ENCODE measurements at regions not wholly inside any gene's neighbourhood (a gene's known extent, or its start where the extent isn't known, plus 50 kb on each side); places are given as distances from the start of the nearest gene placed in this dataset.
A peak's percentile ranks its signal among the peaks of the same experiment; 100 is the strongest.

DNA sequence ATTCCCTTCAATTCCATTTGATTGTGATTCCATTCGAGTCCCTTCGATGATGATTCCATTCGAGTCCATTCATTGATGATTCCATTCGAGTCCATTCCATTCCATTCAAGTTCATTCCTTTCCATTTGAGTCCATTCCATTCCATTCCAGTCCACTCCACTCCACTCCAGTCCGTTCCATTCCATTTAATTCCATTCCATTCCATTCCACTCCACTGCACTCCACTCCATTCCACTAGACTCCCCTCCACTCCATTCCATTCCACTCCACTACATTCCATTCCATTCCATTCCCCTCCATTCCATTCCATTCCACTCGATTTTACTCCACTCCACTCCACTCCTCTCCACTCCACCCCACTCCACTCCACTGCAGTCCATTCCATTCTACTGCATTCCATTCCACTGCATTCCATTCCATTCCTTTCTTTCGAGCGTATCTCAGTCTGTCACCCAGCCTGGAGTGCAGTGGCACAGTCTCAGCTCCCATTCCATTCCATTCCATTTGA is 115.7 kb downstream of the ZNF92 start:
- H3K9me1 ChIP-seq (ENCODE audit: control insufficient read depth, insufficient read depth, low read length): no peaks in the 10 kb centered on the region
- H3K4me1 ChIP-seq (replicated peaks in 1 of 2; ENCODE audit: control insufficient read depth in 2 of 2, insufficient read depth in 2 of 2, low read length in 2 of 2): no peaks in the 10 kb centered on the region
- H2AFZ ChIP-seq (ENCODE audit: low read depth, low read length): no peak overlapping the region
- no TSS peak for BruUV-seq (replicated peaks)
- peaks cover 10% of the 10 kb centered on the region; the same call in 1 of the 2 replicates for H3K9me3 ChIP-seq (replicated peaks; ENCODE audit: control insufficient read depth, insufficient read depth, low read depth, low read length)
- no peak for DNase-seq (ENCODE audit: extremely low read depth in 1 of 4, low spot score in 3 of 4)
- no peaks in the 10 kb centered on the region for H3K27me3 ChIP-seq (ENCODE audit: control insufficient read depth in 2 of 2, insufficient read depth in 2 of 2, low read length in 2 of 2)
- no peaks in the 10 kb centered on the region for H3K36me3 ChIP-seq (ENCODE audit: control insufficient read depth, insufficient read depth, low read length)
- H4K20me1 ChIP-seq (replicated peaks; ENCODE audit: control insufficient read depth, insufficient read depth, low read length): no peaks in the 10 kb centered on the region
- ChIA-PET CTCF (ENCODE audit: low intra/inter-chr PET ratio) (no interaction called here), POLR2A (no interaction called here)
- no peak overlapping the region for H3K4me3 ChIP-seq
- WGBS (ENCODE audit: insufficient coverage, low coverage, missing lambda C conversion rate): 3% methylated on average over 8 of the region's 8 CpGs
- H3K79me2 ChIP-seq (ENCODE audit: control insufficient read depth, insufficient read depth, low read length): no peaks in the 10 kb centered on the region
- no peak for ATAC-seq
- no peak overlapping the region for H3K9ac ChIP-seq (ENCODE audit: insufficient read depth in 1 of 2, low read depth in 2 of 2, low read length in 2 of 2)
- FAIRE-seq: no peak
- no peak overlapping the region for H3K27ac ChIP-seq (ENCODE audit: extremely low read depth, low read depth, low read length)
- H3K4me2 ChIP-seq (ENCODE audit: insufficient read depth, low read length): no peak overlapping the region
- intact Hi-C loops (cut with micrococcal nuclease): no loop called here
- in situ Hi-C loops (cut with MboI): no loop called here
- TF ChIP-seq ZNF121 (CRISPR knock-in tag; conservative IDR thresholded peaks at IDR 0.05) (no peak), CBFA2T2 (conservative IDR thresholded peaks at IDR 0.05) (no peak), TCF15 (CRISPR knock-in tag; IDR thresholded peaks at IDR 0.05) (no peak), ZC3H8 (IDR thresholded peaks at IDR 0.05) (no peak), OTX1 (CRISPR knock-in tag; IDR thresholded peaks at IDR 0.05) (0 out of 2 replicates have a peak, but pooled peaks have one; percentile 10), ZNF445 (CRISPR knock-in tag; IDR thresholded peaks at IDR 0.05; ENCODE audit: low read depth) (no peak), ETV1 (tag; conservative IDR thresholded peaks at IDR 0.05; ENCODE audit: low read depth) (no peak), RBM34 (IDR thresholded peaks at IDR 0.05; ENCODE audit: borderline replicate concordance, insufficient read depth, low read length) (no peak), ZNF785 (CRISPR knock-in tag; IDR thresholded peaks at IDR 0.05) (no peak), ZC3H11A (IDR thresholded peaks at IDR 0.05; ENCODE audit: low read depth, low read length) (no peak), HNRNPUL1 (IDR thresholded peaks at IDR 0.05; ENCODE audit: low read length) (no peak), HDAC1 (IDR thresholded peaks at IDR 0.05) (no peak), POLR3A (IDR thresholded peaks at IDR 0.05; ENCODE audit: borderline replicate concordance, extremely low read depth, insufficient read depth, insufficient read length) (no peak), GABPB1 (CRISPR knock-in tag; IDR thresholded peaks at IDR 0.05) (no peak)
- TF ChIP-seq, protein P1, sequence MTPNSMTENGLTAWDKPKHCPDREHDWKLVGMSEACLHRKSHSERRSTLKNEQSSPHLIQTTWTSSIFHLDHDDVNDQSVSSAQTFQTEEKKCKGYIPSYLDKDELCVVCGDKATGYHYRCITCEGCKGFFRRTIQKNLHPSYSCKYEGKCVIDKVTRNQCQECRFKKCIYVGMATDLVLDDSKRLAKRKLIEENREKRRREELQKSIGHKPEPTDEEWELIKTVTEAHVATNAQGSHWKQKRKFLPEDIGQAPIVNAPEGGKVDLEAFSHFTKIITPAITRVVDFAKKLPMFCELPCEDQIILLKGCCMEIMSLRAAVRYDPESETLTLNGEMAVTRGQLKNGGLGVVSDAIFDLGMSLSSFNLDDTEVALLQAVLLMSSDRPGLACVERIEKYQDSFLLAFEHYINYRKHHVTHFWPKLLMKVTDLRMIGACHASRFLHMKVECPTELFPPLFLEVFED (CRISPR knock-in tag; conservative IDR thresholded peaks at IDR 0.05): 0 out of 2 replicates have a peak, but pooled peaks have one; percentile 7
- TF ChIP-seq, protein P2, sequence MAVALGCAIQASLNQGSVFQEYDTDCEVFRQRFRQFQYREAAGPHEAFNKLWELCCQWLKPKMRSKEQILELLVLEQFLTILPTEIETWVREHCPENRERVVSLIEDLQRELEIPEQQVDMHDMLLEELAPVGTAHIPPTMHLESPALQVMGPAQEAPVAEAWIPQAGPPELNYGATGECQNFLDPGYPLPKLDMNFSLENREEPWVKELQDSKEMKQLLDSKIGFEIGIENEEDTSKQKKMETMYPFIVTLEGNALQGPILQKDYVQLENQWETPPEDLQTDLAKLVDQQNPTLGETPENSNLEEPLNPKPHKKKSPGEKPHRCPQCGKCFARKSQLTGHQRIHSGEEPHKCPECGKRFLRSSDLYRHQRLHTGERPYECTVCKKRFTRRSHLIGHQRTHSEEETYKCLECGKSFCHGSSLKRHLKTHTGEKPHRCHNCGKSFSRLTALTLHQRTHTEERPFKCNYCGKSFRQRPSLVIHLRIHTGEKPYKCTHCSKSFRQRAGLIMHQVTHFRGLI (CRISPR knock-in tag; IDR thresholded peaks at IDR 0.05): no peak
- TF ChIP-seq, protein P3, sequence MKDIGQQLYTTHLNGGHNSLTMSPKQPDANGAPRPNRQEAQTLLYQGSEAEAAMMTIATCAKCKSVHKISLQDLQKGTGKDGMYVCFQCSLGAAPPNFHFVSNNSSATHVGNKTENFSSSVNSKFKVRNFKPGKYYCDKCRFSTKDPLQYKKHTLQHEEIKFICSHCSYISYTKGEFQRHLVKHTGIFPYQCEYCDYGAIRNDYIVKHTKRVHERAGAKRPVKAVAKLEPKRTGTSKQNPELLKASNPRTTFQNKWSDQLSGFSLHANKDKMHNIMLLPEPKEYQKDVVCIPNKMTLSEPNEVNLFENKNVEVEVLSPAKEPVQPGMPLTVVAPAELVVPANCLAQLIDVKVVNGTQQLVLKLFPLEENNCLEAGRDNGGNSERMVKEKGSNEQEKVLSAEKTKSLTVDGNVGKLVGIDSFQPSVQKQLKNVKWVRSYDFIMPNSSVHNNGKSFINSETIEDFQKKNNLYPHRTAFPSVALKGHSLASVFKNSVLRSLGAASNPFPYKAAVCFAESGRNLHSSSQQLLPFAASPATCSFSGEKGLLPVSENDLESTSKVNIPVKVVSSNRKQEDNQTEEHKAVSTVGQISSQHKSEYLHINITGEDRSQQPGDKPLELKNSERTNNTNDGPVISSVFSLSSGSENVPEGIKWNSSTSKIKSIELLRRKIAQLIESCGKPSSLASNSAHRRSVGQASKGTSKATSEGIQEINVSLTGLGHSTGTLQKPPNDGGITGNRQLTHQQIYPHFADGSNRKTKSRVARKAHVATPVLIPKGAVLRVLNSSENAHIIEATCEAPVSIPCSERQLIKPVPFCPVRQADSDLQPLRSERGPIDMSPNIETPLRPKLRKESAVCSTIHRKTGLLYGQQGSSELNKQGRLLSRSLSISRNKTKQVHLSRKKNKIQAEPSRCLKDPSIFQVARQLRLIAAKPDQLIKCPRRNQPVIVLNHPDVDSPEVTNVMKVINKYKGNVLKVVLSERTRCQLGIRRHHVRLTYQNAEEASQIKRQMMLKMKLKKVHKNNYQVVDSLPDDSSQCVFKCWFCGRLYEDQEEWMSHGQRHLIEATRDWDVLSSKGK (CRISPR knock-in tag; IDR thresholded peaks at IDR 0.05): no peak

All from K562 (cell line).